ENCODE measurements at regions not wholly inside any gene's neighbourhood (a gene's known extent, or its start where the extent isn't known, plus 50 kb on each side); places are given as distances from the start of the nearest gene placed in this dataset.
A peak's percentile ranks its signal among the peaks of the same experiment; 100 is the strongest.

DNA sequence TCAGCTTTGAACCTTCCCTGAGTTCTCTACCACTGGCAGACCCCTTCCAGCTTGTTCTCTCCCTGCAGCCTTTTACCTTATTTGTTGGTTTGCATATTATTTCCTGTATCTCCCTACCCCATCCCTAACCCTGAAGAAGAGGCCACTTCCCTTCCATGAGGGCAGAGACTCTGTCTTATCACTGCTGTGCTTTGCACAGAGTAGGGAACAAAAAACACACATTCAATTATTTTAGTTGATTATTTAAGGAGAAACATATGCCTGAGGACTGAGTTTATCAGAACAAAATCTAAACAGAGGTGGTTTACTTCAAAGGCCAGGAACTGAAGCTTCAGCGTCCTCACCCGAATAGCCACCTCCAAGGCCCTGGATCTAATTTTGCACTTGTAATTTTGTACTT, 111.7 kb upstream of the RFLNA start (continued):
- TF ChIP-seq CBX5 (CRISPR knock-in tag; IDR thresholded peaks at IDR 0.05; ENCODE audit: borderline replicate concordance) = no peak
- TF ChIP-seq, protein P1, sequence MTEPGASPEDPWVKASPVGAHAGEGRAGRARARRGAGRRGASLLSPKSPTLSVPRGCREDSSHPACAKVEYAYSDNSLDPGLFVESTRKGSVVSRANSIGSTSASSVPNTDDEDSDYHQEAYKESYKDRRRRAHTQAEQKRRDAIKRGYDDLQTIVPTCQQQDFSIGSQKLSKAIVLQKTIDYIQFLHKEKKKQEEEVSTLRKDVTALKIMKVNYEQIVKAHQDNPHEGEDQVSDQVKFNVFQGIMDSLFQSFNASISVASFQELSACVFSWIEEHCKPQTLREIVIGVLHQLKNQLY (CRISPR knock-in tag; IDR thresholded peaks at IDR 0.05) = no peak

GRCh38 chr12:124184456-124184855, 110.4 kb upstream of the RFLNA start:
- no peaks in the 10 kb centered on the region for H3K36me3 ChIP-seq (replicated peaks in 1 of 2; ENCODE audit: control insufficient read depth in 1 of 2, insufficient read depth in 2 of 2, low read length in 2 of 2)
- whole genome bisulfite sequencing (ENCODE audit: low lambda C conversion rate) = 62% methylated on average over 18 of the region's 18 CpGs
- intact Hi-C loops (cut with micrococcal nuclease; ENCODE audit: unreplicated experiment) (loop anchor here (1.0 kb wide), 1 partner anchor 130 kb away; no protein-coding TSS in a partner anchor), in situ Hi-C loops (cut with HindIII; ENCODE audit: extremely low pct_ligation_motif_present, low pct_unique_long_range_greater_than_20kb) (no loop called here)
- no peak overlapping the region for H3K4me3 ChIP-seq (replicated peaks in 1 of 3; ENCODE audit: insufficient read depth in 1 of 3, low read depth in 2 of 3, low read length in 3 of 3)
- H3K4me2 ChIP-seq (ENCODE audit: low read depth, low read length) = no peak overlapping the region
- no TSS peak for BruUV-seq (replicated peaks)
- CTCF ChIA-PET (ENCODE audit: low intra/inter-chr PET ratio, low total read pairs) = no interaction called here
- H4K20me1 ChIP-seq (ENCODE audit: insufficient read depth, low read length) = no peaks in the 10 kb centered on the region
- POLR2A ChIA-PET = no interaction called here
- no peaks in the 10 kb centered on the region for H3K79me2 ChIP-seq (ENCODE audit: insufficient read depth, low read length)
- no peak overlapping the region for H2AFZ ChIP-seq (ENCODE audit: low read length)
- no peak overlapping the region for H3K27ac ChIP-seq (ENCODE audit: extremely low read length, insufficient read depth, low read length)
- ATAC-seq (peak; percentile 67), FAIRE-seq (no peak), DNase-seq (ENCODE audit: low spot score) (peak; percentile 6)
- no peak overlapping the region for H3K9ac ChIP-seq (ENCODE audit: insufficient read depth, low read depth, low read length)
- peaks cover 9% of the 10 kb centered on the region for H3K4me1 ChIP-seq (ENCODE audit: insufficient read depth, low read length)
- H3K27me3 ChIP-seq (ENCODE audit: control insufficient read depth in 1 of 2, insufficient read depth in 2 of 2, low read length in 2 of 2) = peaks cover 0 to 18% of the 10 kb centered on the region in 2 experiments; a peak in 4 of 5 replicates
- no peaks in the 10 kb centered on the region for H3K9me3 ChIP-seq (ENCODE audit: low read length)
- TF ChIP-seq STAG1 (CRISPR knock-in tag; IDR thresholded peaks at IDR 0.05) (peak; percentile 52), SMC3 (IDR thresholded peaks at IDR 0.05; ENCODE audit: low read length) (0 out of 2 replicates have a peak, but pooled peaks have one; percentile 8)
- TF ChIP-seq, protein P2, sequence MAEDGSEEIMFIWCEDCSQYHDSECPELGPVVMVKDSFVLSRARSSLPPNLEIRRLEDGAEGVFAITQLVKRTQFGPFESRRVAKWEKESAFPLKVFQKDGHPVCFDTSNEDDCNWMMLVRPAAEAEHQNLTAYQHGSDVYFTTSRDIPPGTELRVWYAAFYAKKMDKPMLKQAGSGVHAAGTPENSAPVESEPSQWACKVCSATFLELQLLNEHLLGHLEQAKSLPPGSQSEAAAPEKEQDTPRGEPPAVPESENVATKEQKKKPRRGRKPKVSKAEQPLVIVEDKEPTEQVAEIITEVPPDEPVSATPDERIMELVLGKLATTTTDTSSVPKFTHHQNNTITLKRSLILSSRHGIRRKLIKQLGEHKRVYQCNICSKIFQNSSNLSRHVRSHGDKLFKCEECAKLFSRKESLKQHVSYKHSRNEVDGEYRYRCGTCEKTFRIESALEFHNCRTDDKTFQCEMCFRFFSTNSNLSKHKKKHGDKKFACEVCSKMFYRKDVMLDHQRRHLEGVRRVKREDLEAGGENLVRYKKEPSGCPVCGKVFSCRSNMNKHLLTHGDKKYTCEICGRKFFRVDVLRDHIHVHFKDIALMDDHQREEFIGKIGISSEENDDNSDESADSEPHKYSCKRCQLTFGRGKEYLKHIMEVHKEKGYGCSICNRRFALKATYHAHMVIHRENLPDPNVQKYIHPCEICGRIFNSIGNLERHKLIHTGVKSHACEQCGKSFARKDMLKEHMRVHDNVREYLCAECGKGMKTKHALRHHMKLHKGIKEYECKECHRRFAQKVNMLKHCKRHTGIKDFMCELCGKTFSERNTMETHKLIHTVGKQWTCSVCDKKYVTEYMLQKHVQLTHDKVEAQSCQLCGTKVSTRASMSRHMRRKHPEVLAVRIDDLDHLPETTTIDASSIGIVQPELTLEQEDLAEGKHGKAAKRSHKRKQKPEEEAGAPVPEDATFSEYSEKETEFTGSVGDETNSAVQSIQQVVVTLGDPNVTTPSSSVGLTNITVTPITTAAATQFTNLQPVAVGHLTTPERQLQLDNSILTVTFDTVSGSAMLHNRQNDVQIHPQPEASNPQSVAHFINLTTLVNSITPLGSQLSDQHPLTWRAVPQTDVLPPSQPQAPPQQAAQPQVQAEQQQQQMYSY (CRISPR knock-in tag; IDR thresholded peaks at IDR 0.05) = no peak
- TF ChIP-seq, protein P3, sequence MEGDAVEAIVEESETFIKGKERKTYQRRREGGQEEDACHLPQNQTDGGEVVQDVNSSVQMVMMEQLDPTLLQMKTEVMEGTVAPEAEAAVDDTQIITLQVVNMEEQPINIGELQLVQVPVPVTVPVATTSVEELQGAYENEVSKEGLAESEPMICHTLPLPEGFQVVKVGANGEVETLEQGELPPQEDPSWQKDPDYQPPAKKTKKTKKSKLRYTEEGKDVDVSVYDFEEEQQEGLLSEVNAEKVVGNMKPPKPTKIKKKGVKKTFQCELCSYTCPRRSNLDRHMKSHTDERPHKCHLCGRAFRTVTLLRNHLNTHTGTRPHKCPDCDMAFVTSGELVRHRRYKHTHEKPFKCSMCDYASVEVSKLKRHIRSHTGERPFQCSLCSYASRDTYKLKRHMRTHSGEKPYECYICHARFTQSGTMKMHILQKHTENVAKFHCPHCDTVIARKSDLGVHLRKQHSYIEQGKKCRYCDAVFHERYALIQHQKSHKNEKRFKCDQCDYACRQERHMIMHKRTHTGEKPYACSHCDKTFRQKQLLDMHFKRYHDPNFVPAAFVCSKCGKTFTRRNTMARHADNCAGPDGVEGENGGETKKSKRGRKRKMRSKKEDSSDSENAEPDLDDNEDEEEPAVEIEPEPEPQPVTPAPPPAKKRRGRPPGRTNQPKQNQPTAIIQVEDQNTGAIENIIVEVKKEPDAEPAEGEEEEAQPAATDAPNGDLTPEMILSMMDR (CRISPR knock-in tag; IDR thresholded peaks at IDR 0.05) = peak; percentile 50
